Kidney (tissue), 13 donors: ENCODE measurements at regions not wholly inside any gene's neighbourhood (a gene's known extent, or its start where the extent isn't known, plus 50 kb on each side); places are given as distances from the start of the nearest gene placed in this dataset.
"Not testable (repeated sequence)": the region's sequence is repeated elsewhere in the genome, so short reads cannot be mapped to it uniquely, and the experiment has no call there.

ENCODE experiments used
- DNase-seq, 5 donors: peaks; one replicate each; pipeline ENCODE4 v3.0.0-alpha.2; 2013 to 2020
- FAIRE-seq: peaks from 2 replicates; lab custom pipeline; 2012; peaks lifted over from hg19 to GRCh38; lab: Jason Lieb, UNC
- H3K27ac ChIP-seq, 2 donors: one replicate each; pipeline ENCODE4 v1.7.0; 2013; ENCODE audit warnings: low read depth in 2 of 2, low read length in 2 of 2, inconsistent platforms in 1 of 2
- H3K27me3 ChIP-seq: one replicate; pipeline ENCODE4 v1.7.1; 2013; ENCODE audit warnings: low read length, inconsistent platforms; ENCODE audit not compliant: control insufficient read depth, insufficient read depth
- H3K36me3 ChIP-seq, 3 donors: one replicate each; pipeline versions ENCODE4 v1.7.0 to v1.7.1; 2013; ENCODE audit warnings: low read length in 3 of 3, control low read depth in 1 of 3, inconsistent platforms in 1 of 3; ENCODE audit not compliant: insufficient read depth in 3 of 3, control insufficient read depth in 2 of 3
- H3K4me1 ChIP-seq, 3 donors: one replicate each; pipeline versions ENCODE4 v1.7.0 to v1.7.1; 2013; ENCODE audit warnings: low read length in 3 of 3, inconsistent platforms in 1 of 3, low read depth in 1 of 3; ENCODE audit not compliant: control insufficient read depth in 2 of 3, insufficient read depth in 2 of 3
- H3K4me3 ChIP-seq, 3 donors: one replicate each; pipeline versions ENCODE4 v1.7.0 to v1.8.1; 2013; ENCODE audit warnings: low read length in 3 of 3, control low read depth in 1 of 3, inconsistent platforms in 1 of 3
- H3K9ac ChIP-seq, 3 donors: one replicate each; pipeline versions ENCODE4 v1.7.0 to v1.7.1; 2013; ENCODE audit warnings: low read length in 3 of 3, control low read depth in 1 of 3, inconsistent platforms in 1 of 3
- H3K9me3 ChIP-seq, 3 donors: one replicate each; pipeline versions ENCODE4 v1.7.0 to v1.7.1; 2013; ENCODE audit warnings: low read length in 3 of 3, control low read depth in 1 of 3, inconsistent platforms in 1 of 3; ENCODE audit not compliant: control insufficient read depth in 2 of 3, insufficient read depth in 1 of 3
- CTCF ChIP-seq: IDR thresholded peaks from 3 replicates; pipeline ENCODE4 v1.5.1; 2012; ENCODE audit warnings: mild to moderate bottlenecking, moderate library complexity, borderline replicate concordance; ENCODE audit not compliant: insufficient read depth; ENCODE audit errors: extremely low read depth
- intact Hi-C: fragments of 100-400 bp; cut with DNase I; formaldehyde crosslinking; loops from one replicate; pipeline ENCODE4 v1.11.1; 2022
- donor health status: control.
- donor health status: control.
- donor health status: control.
- donor health status: control.
- donor health status: control.
- donor health status: DM: yes; HTN: yes; CAD: no.
- donor health status: Normal renal cell carcinoma (clear cell type).

DNA sequence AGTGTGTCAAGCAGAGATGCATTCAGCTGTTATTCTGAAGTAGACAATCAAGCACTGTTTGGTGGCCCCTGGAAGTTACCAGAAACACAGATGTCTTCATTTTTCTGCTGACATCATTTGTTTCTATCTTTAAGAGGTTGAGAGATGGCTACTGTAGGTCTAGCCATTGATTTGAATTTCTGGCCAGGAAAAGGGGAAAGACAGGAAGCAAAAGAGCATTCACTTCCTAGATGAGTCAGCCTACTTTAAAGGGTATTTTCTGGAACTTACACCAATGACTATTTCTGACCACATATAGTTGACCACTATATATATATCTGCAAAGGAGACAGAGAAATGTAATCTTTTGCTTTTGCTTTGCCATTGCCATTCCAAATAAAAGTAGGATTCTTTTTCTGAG, 900.1 kb upstream of the SOX11 start:
- TF ChIP-seq CTCF: no peak
- H3K9ac ChIP-seq: no peak overlapping the region
- intact Hi-C loops: no loop called here
- H3K9me3 ChIP-seq: peaks cover 0 to 4% (median 0%) of the 10 kb centered on the region in 3 donors
- H3K36me3 ChIP-seq: no peaks in the 10 kb centered on the region
- no peaks in the 10 kb centered on the region for H3K4me1 ChIP-seq
- no peak for FAIRE-seq
- DNase-seq: no peak
- H3K27me3 ChIP-seq: no peaks in the 10 kb centered on the region
- no peak overlapping the region for H3K27ac ChIP-seq
- no peak overlapping the region for H3K4me3 ChIP-seq

DNA sequence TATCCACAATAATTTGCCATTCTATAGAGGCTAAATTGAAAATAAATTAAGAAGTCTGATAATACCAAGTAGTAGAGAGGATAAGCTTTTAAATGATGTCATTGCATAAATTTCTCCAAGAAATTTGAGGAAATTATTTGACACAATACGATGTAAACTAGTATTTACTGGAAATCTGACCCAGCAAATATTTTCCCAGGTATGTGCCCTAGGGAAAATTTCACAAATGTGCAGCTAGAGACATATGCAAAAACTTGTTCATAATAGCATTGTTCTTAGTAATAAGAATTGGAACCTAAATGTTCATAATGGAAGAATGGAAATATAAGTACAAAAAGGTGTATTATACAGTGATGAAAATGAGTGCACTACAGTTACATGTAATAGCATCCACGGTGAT, 888.8 kb upstream of the SOX11 start:
- Histone ChIP-seq H3K4me3 (no peak overlapping the region), H3K27me3 (no peaks in the 10 kb centered on the region), H3K9ac (no peak overlapping the region), H3K9me3 (no peaks in the 10 kb centered on the region), H3K4me1 (no peaks in the 10 kb centered on the region), H3K27ac (no peak overlapping the region), H3K36me3 (no peaks in the 10 kb centered on the region)
- DNase-seq: no peak
- no peak for FAIRE-seq
- TF ChIP-seq CTCF: no peak
- intact Hi-C loops: no loop called here

DNA sequence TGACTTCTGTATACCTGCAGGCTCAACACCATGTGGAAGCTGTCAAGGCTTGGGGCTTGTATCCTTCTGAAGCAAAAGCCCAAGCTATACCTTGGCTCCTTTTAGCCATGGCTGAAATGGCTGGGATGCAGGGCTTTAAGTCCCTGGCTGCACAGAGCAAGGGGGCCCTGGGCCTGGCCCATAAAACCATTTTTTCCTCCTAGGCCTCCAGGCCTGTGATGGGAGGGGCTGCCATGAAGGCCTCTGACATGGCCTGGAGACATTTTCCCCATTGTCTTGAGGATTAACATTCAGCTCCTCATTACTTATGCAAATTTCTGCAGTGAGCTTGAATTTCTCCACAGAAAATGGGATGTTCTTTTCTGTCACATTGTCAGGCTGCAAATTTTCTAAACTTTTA, 878.0 kb upstream of the SOX11 start:
- FAIRE-seq, H3K27ac ChIP-seq, H3K4me1 ChIP-seq, DNase-seq, H3K9ac ChIP-seq, H3K9me3 ChIP-seq, H3K27me3 ChIP-seq, intact Hi-C loops, H3K36me3 ChIP-seq, H3K4me3 ChIP-seq: not testable (repeated sequence)

DNA sequence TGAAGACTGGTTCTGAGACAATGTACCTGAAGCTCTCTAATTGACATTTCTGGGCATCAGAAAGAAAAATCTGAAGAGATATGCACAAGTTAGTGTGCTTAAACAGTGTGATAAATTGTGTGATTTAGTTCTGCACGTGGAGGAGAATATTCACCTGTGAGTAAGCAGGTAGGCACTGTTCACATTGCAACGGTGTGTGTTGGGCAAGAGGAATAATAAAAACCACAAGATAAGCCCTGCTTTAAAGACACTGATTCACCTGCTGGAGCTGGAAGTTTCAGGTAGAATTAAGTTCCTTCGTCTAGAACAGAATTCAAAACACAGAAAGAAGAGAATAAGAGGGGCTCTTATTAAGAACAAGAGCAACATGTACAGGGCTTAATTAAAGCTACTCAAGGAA, 864.3 kb upstream of the SOX11 start:
- Histone ChIP-seq H3K27ac (no peak overlapping the region), H3K4me1 (no peaks in the 10 kb centered on the region), H3K4me3 (no peak overlapping the region), H3K9me3 (no peaks in the 10 kb centered on the region), H3K9ac (no peak overlapping the region), H3K27me3 (no peaks in the 10 kb centered on the region), H3K36me3 (no peaks in the 10 kb centered on the region)
- no peak for FAIRE-seq
- intact Hi-C loops: no loop called here
- no peak for DNase-seq
- no peak for TF ChIP-seq CTCF
